Hepatocyte (in vitro differentiated cells): ENCODE measurements at regions not wholly inside any gene's neighbourhood (a gene's known extent, or its start where the extent isn't known, plus 50 kb on each side); places are given as distances from the start of the nearest gene placed in this dataset.

Source experiments
- DNase-seq: peaks from one replicate; pipeline ENCODE4 v3.0.0-alpha.2; 2016; ENCODE audit warnings: low spot score
- H2AFZ ChIP-seq: fragments of 200-600 bp; sonication (generic); 2 replicates; pipeline ENCODE4 v1.6.0; 2016; ENCODE audit warnings: antibody characterized with exemption, mild to moderate bottlenecking
- H3K27ac ChIP-seq: fragments of 200-600 bp; sonication (generic); 2 replicates; pipeline ENCODE4 v1.5.1; 2016; ENCODE audit warnings: mild to moderate bottlenecking
- H3K27me3 ChIP-seq: fragments of 200-600 bp; sonication (generic); 2 replicates; pipeline ENCODE4 v1.6.1; 2016
- H3K36me3 ChIP-seq: fragments of 200-600 bp; sonication (generic); replicated peaks from 2 replicates; pipeline ENCODE4 v1.5.1; 2016; ENCODE audit warnings: low read depth; ENCODE audit not compliant: insufficient read depth
- H3K4me1 ChIP-seq: fragments of 200-600 bp; sonication (generic); 2 replicates; pipeline ENCODE4 v1.5.1; 2016; ENCODE audit warnings: mild to moderate bottlenecking, moderate library complexity; ENCODE audit not compliant: insufficient read depth
- H3K4me2 ChIP-seq: fragments of 200-600 bp; sonication (generic); 2 replicates; pipeline ENCODE4 v1.6.0; 2016
- H3K4me3 ChIP-seq: fragments of 200-600 bp; sonication (generic); 2 replicates; pipeline ENCODE4 v1.5.1; 2016; ENCODE audit warnings: mild to moderate bottlenecking
- H3K79me2 ChIP-seq: fragments of 200-600 bp; sonication (generic); 2 replicates; pipeline ENCODE4 v1.6.0; 2017; ENCODE audit warnings: mild to moderate bottlenecking
- H3K9me2 ChIP-seq: fragments of 200-600 bp; sonication (generic); replicated peaks from 2 replicates; pipeline ENCODE4 v1.6.0; 2017; ENCODE audit warnings: mild to moderate bottlenecking; ENCODE audit not compliant: insufficient read depth
- H3K9me3 ChIP-seq: fragments of 200-600 bp; sonication (generic); 2 replicates; pipeline ENCODE4 v1.5.1; 2016; ENCODE audit warnings: low read depth, mild to moderate bottlenecking
- H4K20me1 ChIP-seq: fragments of 200-600 bp; sonication (generic); 2 replicates; pipeline ENCODE4 v1.6.0; 2016; ENCODE audit warnings: mild to moderate bottlenecking; ENCODE audit not compliant: insufficient read depth, poor library complexity, severe bottlenecking
- EZH2 ChIP-seq: fragments of 200-600 bp; sonication (generic); IDR thresholded peaks from 2 replicates; pipeline ENCODE4 v1.6.1; 2016; ENCODE audit warnings: antibody characterized with exemption, mild to moderate bottlenecking, borderline replicate concordance
- EZH2phosphoT487 ChIP-seq: fragments of 200-600 bp; sonication (generic); IDR thresholded peaks from one replicate; pipeline ENCODE4 v1.6.1; 2018; ENCODE audit warnings: antibody characterized with exemption, mild to moderate bottlenecking, low read depth, moderate library complexity; ENCODE audit not compliant: unreplicated experiment, severe bottlenecking
- WGBS: methylation state at CpG from one replicate; pipeline ENCODE4 v1.1.6; 2016; ENCODE audit warnings: low lambda C conversion rate; ENCODE audit errors: missing lambda C conversion rate; 5-methylcytosine and 5-hydroxymethylcytosine counted together
- TF ChIP-seq, protein P1 (sequence below): fragments of 200-600 bp; sonication (generic); IDR thresholded peaks from 2 replicates; pipeline ENCODE4 v1.5.1; 2016; ENCODE audit warnings: antibody characterized with exemption, mild to moderate bottlenecking; ENCODE audit not compliant: poor library complexity

DNA sequence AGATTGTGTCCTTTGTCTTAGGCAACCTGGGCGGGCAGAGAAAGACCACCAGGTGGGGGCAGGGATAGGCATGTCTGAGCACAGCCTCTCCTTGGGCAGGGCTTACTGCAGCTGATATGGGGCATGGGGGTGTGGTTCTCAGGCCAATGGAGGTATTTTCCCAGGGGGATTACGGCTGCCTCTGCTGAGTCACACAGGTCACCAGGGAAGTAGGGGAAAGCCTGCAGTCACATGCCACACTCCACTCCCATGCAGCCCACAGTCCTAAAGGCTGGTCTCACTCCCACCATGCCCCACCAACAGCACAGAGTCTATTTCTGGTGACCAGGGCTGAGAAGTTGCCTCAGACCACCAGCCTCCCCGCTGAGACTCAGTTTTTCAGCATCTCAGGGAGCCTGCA lies 466.4 kb downstream of the DIPK2A start:
- Histone ChIP-seq H3K4me1 (no peaks in the 10 kb centered on the region), H3K4me3 (no peak overlapping the region), H3K27ac (no peak overlapping the region), H3K4me2 (no peak overlapping the region), H3K36me3 (no peaks in the 10 kb centered on the region), H3K79me2 (no peaks in the 10 kb centered on the region), H3K9me3 (no peaks in the 10 kb centered on the region), H4K20me1 (no peaks in the 10 kb centered on the region), H2AFZ (no peak overlapping the region), H3K9me2 (no peaks in the 10 kb centered on the region), H3K27me3 (no peaks in the 10 kb centered on the region)
- TF ChIP-seq, protein P1, sequence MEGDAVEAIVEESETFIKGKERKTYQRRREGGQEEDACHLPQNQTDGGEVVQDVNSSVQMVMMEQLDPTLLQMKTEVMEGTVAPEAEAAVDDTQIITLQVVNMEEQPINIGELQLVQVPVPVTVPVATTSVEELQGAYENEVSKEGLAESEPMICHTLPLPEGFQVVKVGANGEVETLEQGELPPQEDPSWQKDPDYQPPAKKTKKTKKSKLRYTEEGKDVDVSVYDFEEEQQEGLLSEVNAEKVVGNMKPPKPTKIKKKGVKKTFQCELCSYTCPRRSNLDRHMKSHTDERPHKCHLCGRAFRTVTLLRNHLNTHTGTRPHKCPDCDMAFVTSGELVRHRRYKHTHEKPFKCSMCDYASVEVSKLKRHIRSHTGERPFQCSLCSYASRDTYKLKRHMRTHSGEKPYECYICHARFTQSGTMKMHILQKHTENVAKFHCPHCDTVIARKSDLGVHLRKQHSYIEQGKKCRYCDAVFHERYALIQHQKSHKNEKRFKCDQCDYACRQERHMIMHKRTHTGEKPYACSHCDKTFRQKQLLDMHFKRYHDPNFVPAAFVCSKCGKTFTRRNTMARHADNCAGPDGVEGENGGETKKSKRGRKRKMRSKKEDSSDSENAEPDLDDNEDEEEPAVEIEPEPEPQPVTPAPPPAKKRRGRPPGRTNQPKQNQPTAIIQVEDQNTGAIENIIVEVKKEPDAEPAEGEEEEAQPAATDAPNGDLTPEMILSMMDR = no peak
- TF ChIP-seq EZH2phosphoT487 (no peak), EZH2 (no peak)
- WGBS = 92% methylated on average over 3 of the region's 3 CpGs
- peak; percentile 8 for DNase-seq

DNA sequence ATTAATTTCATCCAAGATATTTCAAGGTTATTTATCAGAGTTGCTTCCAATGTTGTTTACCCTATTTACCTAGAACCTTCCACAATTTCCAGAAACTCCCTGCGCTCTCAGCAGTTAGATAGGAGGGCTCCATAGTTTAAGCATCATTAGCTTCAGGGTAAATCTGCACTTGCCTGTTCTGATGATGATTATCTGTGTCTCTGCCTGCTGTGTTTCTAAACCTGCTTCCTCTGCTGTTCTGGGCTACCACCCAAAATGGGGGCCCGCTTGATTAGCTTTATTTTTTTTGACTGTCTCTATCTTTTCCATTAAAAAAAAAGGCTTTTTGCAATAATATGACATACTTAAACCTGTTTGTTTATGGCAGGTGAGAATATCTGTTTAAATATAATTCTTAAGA lies 472.4 kb downstream of the DIPK2A start:
- 94% methylated on average over 2 of the region's 2 CpGs for WGBS
- no peaks in the 10 kb centered on the region for H4K20me1 ChIP-seq
- no peaks in the 10 kb centered on the region for H3K9me3 ChIP-seq
- TF ChIP-seq, protein P1 = no peak
- TF ChIP-seq EZH2phosphoT487 (no peak), EZH2 (no peak)
- no peaks in the 10 kb centered on the region for H3K27me3 ChIP-seq
- H3K36me3 ChIP-seq = no peaks in the 10 kb centered on the region
- H3K27ac ChIP-seq = no peak overlapping the region
- H3K4me3 ChIP-seq = no peak overlapping the region
- no peak overlapping the region for H3K4me2 ChIP-seq
- no peaks in the 10 kb centered on the region for H3K79me2 ChIP-seq
- DNase-seq = no peak
- no peak overlapping the region for H2AFZ ChIP-seq
- no peaks in the 10 kb centered on the region for H3K4me1 ChIP-seq
- H3K9me2 ChIP-seq = no peaks in the 10 kb centered on the region

DNA sequence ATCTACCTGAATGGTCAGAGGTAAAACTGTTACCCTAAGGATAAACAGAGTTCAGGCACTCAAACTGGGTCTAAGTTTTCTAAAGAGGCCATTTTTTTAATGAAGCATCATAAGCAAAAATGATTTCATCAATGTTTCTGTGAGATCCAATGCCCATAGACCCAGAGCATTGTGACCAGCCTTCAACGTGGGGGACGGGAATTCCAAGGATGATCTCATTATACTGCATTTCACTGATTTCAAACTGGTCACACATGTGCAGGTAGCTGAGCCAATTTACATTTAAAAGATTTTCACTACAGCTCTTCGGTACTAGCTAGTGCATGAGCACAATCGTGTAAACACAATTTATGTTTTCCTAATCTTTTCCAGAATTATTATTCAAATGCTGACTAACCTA lies 472.9 kb downstream of the DIPK2A start:
- WGBS = 97% methylated on average over 4 of the region's 4 CpGs
- no peaks in the 10 kb centered on the region for H4K20me1 ChIP-seq
- no peak overlapping the region for H2AFZ ChIP-seq
- H3K4me1 ChIP-seq = no peaks in the 10 kb centered on the region
- no peaks in the 10 kb centered on the region for H3K9me2 ChIP-seq
- no peaks in the 10 kb centered on the region for H3K9me3 ChIP-seq
- H3K4me3 ChIP-seq = no peak overlapping the region
- TF ChIP-seq EZH2phosphoT487 = no peak
- no peak for TF ChIP-seq EZH2
- TF ChIP-seq, protein P1 = no peak
- no peaks in the 10 kb centered on the region for H3K79me2 ChIP-seq
- no peak for DNase-seq
- H3K27me3 ChIP-seq = no peaks in the 10 kb centered on the region
- no peak overlapping the region for H3K27ac ChIP-seq
- H3K36me3 ChIP-seq = no peaks in the 10 kb centered on the region
- no peak overlapping the region for H3K4me2 ChIP-seq
